ENCODE measurements at regions not wholly inside any gene's neighbourhood (a gene's known extent, or its start where the extent isn't known, plus 50 kb on each side); places are given as distances from the start of the nearest gene placed in this dataset.

GRCh38 chr1:57621776-57622175 is 197.9 kb upstream of the DAB1 start:
- TF ChIP-seq POLR2A (IDR thresholded peaks at IDR 0.05), result no peak
- no peak for TF ChIP-seq CTCF (IDR thresholded peaks at IDR 0.05)
